Endothelial cell of umbilical vein (primary cell): ENCODE measurements at regions not wholly inside any gene's neighbourhood (a gene's known extent, or its start where the extent isn't known, plus 50 kb on each side); places are given as distances from the start of the nearest gene placed in this dataset.

Source experiments
- BruUV-seq: library from RNA; stranded (reverse); fragments of 400-500 nt; replicated peaks from 2 replicates; lab custom pipeline; 2021; lab: Mats Ljungman, UMichigan
- CTCF ChIA-PET: fragments of 300-600, 350-600 bp; sonication (Branson Sonifier 250); formaldehyde crosslinking; loops from one replicate; lab custom pipeline; 2021; ENCODE audit warnings: antibody characterized with exemption, inconsistent platforms; lab: Charles Lee
- POLR2A ChIA-PET: fragments of 300-600, 350-600 bp; sonication (Branson Sonifier 250); formaldehyde crosslinking; loops from one replicate; lab custom pipeline; 2021; ENCODE audit warnings: antibody characterized with exemption, inconsistent platforms; lab: Charles Lee
- DNase-seq: peaks from one replicate; pipeline ENCODE4 v3.0.0-alpha.2; 2011; ENCODE audit warnings: low read depth, low spot score
- FAIRE-seq: peaks from 2 replicates; lab custom pipeline; 2011; peaks lifted over from hg19 to GRCh38; lab: Jason Lieb, UNC
- H2AFZ ChIP-seq: 2 replicates; pipeline ENCODE4 v1.6.0; 2012; ENCODE audit warnings: low read depth, low read length, control low read depth, inconsistent platforms
- H3K27ac ChIP-seq: 2 replicates; pipeline ENCODE4 v1.5.1; 2011; ENCODE audit warnings: low read depth, mild to moderate bottlenecking, control low read depth, low read length, moderate library complexity; ENCODE audit not compliant: insufficient read depth
- H3K27me3 ChIP-seq, 2 experiments: 2 replicates each; pipeline versions ENCODE4 v1.6.0 to v1.6.1; 2011; ENCODE audit warnings: low read length in 2 of 2, mixed read lengths in 1 of 2; ENCODE audit not compliant: control insufficient read depth in 2 of 2, insufficient read depth in 2 of 2
- H3K36me3 ChIP-seq, 2 experiments: 2 replicates in 1 of 2; 3 replicates in 1 of 2; pipeline ENCODE4 v1.5.1; 2011; ENCODE audit warnings: low read length in 2 of 2, mild to moderate bottlenecking in 1 of 2, moderate library complexity in 1 of 2; ENCODE audit not compliant: control insufficient read depth in 2 of 2, insufficient read depth in 2 of 2; ENCODE audit errors: extremely low read depth in 1 of 2
- H3K4me1 ChIP-seq: 3 replicates; pipeline ENCODE4 v1.5.1; 2011; ENCODE audit warnings: mild to moderate bottlenecking, low read length; ENCODE audit not compliant: control insufficient read depth, insufficient read depth; ENCODE audit errors: extremely low read depth
- H3K4me2 ChIP-seq: 2 replicates; pipeline ENCODE4 v1.6.1; 2011; ENCODE audit warnings: low read length, control low read depth, mixed read lengths; ENCODE audit not compliant: insufficient read depth
- H3K4me3 ChIP-seq, 3 experiments: fragments of 200-600 bp in 1 of 3; sonication (generic), shearing (Covaris generic) in 1 of 3; replicated peaks in 1 of 3; 2 replicates each; pipeline ENCODE4 v1.5.1; 2011 to 2016; ENCODE audit warnings: control low read depth in 3 of 3, low read length in 3 of 3, mild to moderate bottlenecking in 2 of 3, inconsistent platforms in 1 of 3, low read depth in 1 of 3, moderate library complexity in 1 of 3; ENCODE audit not compliant: insufficient read depth in 1 of 3
- H3K79me2 ChIP-seq: 2 replicates; pipeline ENCODE4 v1.6.0; 2012; ENCODE audit warnings: low read length, inconsistent platforms; ENCODE audit not compliant: control insufficient read depth, insufficient read depth
- H3K9ac ChIP-seq: replicated peaks from 2 replicates; pipeline ENCODE3; 2011; ENCODE audit warnings: low read length, control low read depth; ENCODE audit not compliant: insufficient read depth; ENCODE audit errors: extremely low read depth
- H3K9me1 ChIP-seq: replicated peaks from 3 replicates; pipeline ENCODE4 v1.6.0; 2011; ENCODE audit warnings: mild to moderate bottlenecking, low read length; ENCODE audit not compliant: control insufficient read depth, insufficient read depth; ENCODE audit errors: extremely low read depth
- H3K9me3 ChIP-seq: replicated peaks from 2 replicates; pipeline ENCODE4 v1.5.1; 2012; ENCODE audit warnings: low read length, inconsistent platforms; ENCODE audit not compliant: control insufficient read depth, insufficient read depth
- H4K20me1 ChIP-seq: replicated peaks from 2 replicates; pipeline ENCODE3; 2011; ENCODE audit warnings: mild to moderate bottlenecking, low read length; ENCODE audit not compliant: control insufficient read depth, insufficient read depth; ENCODE audit errors: extremely low read depth
- CTCF ChIP-seq, 2 donors: IDR thresholded peaks; 1 replicate in 1 of 2; 2 replicates in 1 of 2; pipeline ENCODE4 v1.5.1; 2011; ENCODE audit warnings: low read length in 2 of 2, mild to moderate bottlenecking in 2 of 2, moderate library complexity in 2 of 2, control low read depth in 1 of 2, inconsistent platforms in 1 of 2, low read depth in 1 of 2; ENCODE audit not compliant: insufficient read depth in 1 of 2; ENCODE audit errors: extremely low read depth in 1 of 2
- EZH2 ChIP-seq: IDR thresholded peaks from 2 replicates; pipeline ENCODE4 v1.6.1; 2012; ENCODE audit warnings: borderline replicate concordance, low read depth, mild to moderate bottlenecking, moderate library complexity, low read length, inconsistent platforms; ENCODE audit not compliant: severe bottlenecking
- FOS ChIP-seq: IDR thresholded peaks from 2 replicates; pipeline ENCODE4 v1.6.1; 2011; ENCODE audit warnings: mild to moderate bottlenecking, low read length, moderate library complexity, borderline replicate concordance; ENCODE audit not compliant: insufficient read depth
- GATA2 ChIP-seq: IDR thresholded peaks from 2 replicates; pipeline ENCODE4 v1.7.0; 2011; ENCODE audit warnings: low read depth, mild to moderate bottlenecking, moderate library complexity, mixed read lengths, low read length; ENCODE audit not compliant: insufficient read length, insufficient read depth
- JUN ChIP-seq: IDR thresholded peaks from 2 replicates; pipeline ENCODE4 v1.6.1; 2011; ENCODE audit warnings: borderline replicate concordance, low read depth; ENCODE audit not compliant: insufficient read length, insufficient read depth
- MAX ChIP-seq: IDR thresholded peaks from 2 replicates; pipeline ENCODE4 v1.6.1; 2011; ENCODE audit not compliant: insufficient read depth, insufficient read length
- MYC ChIP-seq: IDR thresholded peaks from one replicate; pipeline ENCODE4 v1.6.1; 2011; ENCODE audit warnings: mild to moderate bottlenecking, low read depth, low read length
- POLR2A ChIP-seq: IDR thresholded peaks from 2 replicates; pipeline ENCODE4 v1.6.1; 2012; ENCODE audit warnings: low read depth, mild to moderate bottlenecking, control low read depth, low read length
- POLR2AphosphoS5 ChIP-seq: IDR thresholded peaks from 2 replicates; pipeline ENCODE4 v1.6.1; 2012; ENCODE audit warnings: low read depth, mild to moderate bottlenecking, control low read depth, low read length, moderate library complexity; ENCODE audit not compliant: insufficient read depth
- dilution Hi-C: fragments of 300-500 bp; cut with MboI; formaldehyde crosslinking; loops from one replicate; pipeline ENCODE4 v1.15.0; 2019; ENCODE audit warnings: low sequenced_read_pairs; ENCODE audit not compliant: extremely low pct_ligation_motif_present
- intact Hi-C: fragments of 100-400 bp; cut with micrococcal nuclease; formaldehyde crosslinking; loops from one replicate; pipeline ENCODE4 v1.10.0; 2022

- Histone ChIP-seq H3K4me2 (no peak overlapping the region), H3K27ac (no peak overlapping the region), H3K9me1 (no peaks in the 10 kb centered on the region), H3K9ac (no peak overlapping the region), H4K20me1 (no peaks in the 10 kb centered on the region), H3K79me2 (no peaks in the 10 kb centered on the region), H3K36me3 (no peaks in the 10 kb centered on the region), H3K4me3 (no peak overlapping the region), H2AFZ (no peak overlapping the region), H3K4me1 (no peaks in the 10 kb centered on the region), H3K27me3 (no peaks in the 10 kb centered on the region), H3K9me3 (no peaks in the 10 kb centered on the region)
- no peak for FAIRE-seq
- DNase-seq, result no peak
- BruUV-seq, result no TSS peak
- intact Hi-C loops (no loop called here), dilution Hi-C loops (no loop called here)
- ChIA-PET CTCF (no interaction called here), POLR2A (no interaction called here)
- TF ChIP-seq FOS, result no peak
- TF ChIP-seq MAX, result no peak
- no peak for TF ChIP-seq JUN
- no peak for TF ChIP-seq EZH2
- no peak for TF ChIP-seq POLR2A
- TF ChIP-seq CTCF (IDR thresholded peaks at IDR 0.05; ENCODE audit: extremely low read depth in 1 of 2, insufficient read depth in 1 of 2, low read depth in 1 of 2, low read length in 2 of 2), result no peak
- no peak for TF ChIP-seq POLR2AphosphoS5
- no peak for TF ChIP-seq MYC
- TF ChIP-seq GATA2, result no peak
Observed at GRCh38 chr2:147463881-147464520, 380.8 kb upstream of the ACVR2A start.
